ENCODE measurements at regions not wholly inside any gene's neighbourhood (a gene's known extent, or its start where the extent isn't known, plus 50 kb on each side); places are given as distances from the start of the nearest gene placed in this dataset.

DNA sequence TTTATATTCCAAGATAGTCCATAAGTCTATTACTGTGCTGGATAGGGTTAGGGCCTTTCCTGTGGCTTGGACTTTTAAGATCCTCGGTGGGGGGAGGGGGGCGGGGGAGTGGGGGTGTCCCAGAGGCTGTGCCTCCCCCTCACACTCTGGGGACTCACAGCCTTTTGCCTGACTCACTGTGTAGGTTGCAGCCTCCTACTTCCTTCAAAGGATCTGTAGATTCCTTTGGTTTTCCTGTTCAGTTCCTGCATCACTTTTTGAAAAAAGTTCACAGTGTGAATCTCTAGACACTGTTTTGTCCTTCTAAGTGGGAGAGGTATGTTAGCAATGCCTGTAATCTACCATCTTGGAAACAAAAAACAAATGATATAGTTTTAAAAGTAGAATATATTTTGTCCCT, 999.9 kb downstream of the GLUD2 start:
- no peak for TF ChIP-seq CTCF (IDR thresholded peaks at IDR 0.05; ENCODE audit: low read depth, low read length)
- TF ChIP-seq EZH2phosphoT487 (IDR thresholded peaks at IDR 0.05; ENCODE audit: low read depth) = no peak
